WI38 (cell line): ENCODE measurements at regions not wholly inside any gene's neighbourhood (a gene's known extent, or its start where the extent isn't known, plus 50 kb on each side); places are given as distances from the start of the nearest gene placed in this dataset.
A peak's percentile ranks its signal among the peaks of the same experiment; 100 is the strongest.

ENCODE experiments used
- H3K4me3 ChIP-seq: 2 replicates; pipeline ENCODE4 v1.5.1; 2011; ENCODE audit warnings: low read depth, mild to moderate bottlenecking, control low read depth, low read length
- TF ChIP-seq, protein P1 (sequence below): IDR thresholded peaks from 2 replicates; pipeline ENCODE4 v1.5.1; 2012; ENCODE audit warnings: low read depth, mild to moderate bottlenecking, control low read depth, low read length

DNA sequence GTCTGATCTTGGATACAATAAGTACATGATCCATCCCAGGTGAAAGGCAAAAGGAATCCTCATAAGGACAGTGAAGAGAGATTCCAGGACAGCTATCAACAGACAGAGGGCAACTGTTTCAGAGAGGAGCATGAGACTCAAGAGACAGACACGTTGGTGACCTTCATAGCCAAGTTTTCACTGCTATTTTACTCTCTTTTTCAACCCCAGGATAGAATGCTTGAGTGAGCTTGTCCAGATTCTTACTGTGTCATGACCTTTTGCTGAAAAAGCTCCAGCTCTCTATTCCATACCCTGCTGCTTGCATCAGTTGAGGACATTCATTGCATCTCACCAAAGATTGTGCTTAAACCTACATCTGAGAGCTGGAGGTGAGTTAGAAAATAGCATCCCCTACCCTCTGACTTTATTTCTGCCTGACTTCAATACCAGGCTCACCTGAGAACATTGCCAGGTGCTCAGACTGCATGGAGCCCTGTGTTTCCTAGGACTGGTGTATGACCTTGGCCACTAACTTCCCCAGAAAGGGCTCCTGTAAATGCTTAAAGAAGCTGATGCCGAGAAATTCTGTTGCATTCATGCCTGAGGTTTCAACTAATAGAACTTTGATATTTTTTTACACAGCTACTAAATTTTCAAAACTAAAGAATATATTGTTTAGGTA lies 70.4 kb upstream of the TMEM17 start:
- no peak overlapping the region for H3K4me3 ChIP-seq
- TF ChIP-seq, protein P1, sequence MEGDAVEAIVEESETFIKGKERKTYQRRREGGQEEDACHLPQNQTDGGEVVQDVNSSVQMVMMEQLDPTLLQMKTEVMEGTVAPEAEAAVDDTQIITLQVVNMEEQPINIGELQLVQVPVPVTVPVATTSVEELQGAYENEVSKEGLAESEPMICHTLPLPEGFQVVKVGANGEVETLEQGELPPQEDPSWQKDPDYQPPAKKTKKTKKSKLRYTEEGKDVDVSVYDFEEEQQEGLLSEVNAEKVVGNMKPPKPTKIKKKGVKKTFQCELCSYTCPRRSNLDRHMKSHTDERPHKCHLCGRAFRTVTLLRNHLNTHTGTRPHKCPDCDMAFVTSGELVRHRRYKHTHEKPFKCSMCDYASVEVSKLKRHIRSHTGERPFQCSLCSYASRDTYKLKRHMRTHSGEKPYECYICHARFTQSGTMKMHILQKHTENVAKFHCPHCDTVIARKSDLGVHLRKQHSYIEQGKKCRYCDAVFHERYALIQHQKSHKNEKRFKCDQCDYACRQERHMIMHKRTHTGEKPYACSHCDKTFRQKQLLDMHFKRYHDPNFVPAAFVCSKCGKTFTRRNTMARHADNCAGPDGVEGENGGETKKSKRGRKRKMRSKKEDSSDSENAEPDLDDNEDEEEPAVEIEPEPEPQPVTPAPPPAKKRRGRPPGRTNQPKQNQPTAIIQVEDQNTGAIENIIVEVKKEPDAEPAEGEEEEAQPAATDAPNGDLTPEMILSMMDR: no peak

DNA sequence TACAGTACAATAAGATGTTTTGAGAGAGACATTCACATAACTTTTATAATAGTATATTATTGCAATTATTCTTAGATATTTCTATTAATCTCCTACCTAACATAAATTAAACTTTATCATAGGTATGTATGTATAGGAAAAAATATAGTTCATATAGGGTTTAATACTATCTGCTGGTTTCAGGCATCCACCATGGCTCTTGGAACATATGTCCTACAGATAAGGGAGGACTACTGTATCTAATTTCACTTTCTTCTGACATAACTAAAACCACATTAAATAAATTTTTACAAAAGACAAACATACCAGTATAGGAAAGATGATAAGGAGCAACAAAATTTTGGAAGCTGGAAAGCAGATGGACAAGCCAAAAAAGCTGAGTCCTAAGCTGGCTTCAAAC lies 67.9 kb upstream of the TMEM17 start:
- TF ChIP-seq, protein P1: no peak

DNA sequence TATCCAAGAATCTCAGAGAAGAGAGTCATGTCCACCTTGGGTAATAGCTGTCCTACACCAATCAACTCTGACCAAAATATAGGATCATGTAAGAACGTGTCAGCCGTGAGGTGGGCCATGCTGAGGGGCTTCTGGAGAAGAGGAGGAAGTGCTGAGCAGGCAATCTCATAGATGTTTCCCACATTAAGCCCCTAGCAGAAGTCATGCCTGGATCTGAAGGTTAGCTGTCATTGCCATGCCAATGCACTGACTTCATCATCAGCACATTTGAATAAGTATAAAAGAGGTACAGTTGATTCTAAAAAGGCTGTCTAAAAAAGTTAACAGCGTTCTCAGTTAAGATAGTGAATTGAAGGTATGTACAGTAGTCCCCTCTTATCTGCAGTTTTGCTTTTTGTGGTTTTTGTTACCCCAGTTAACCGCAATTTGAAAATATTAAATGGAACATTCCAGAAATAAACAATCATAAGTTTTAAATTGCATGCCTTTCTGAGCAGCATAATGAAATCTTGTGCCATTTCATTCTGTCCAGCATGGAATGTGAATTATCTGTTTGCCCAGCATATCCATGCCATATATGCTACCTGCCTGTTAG lies 67.2 kb upstream of the TMEM17 start:
- TF ChIP-seq, protein P1: no peak
- H3K4me3 ChIP-seq: no peak overlapping the region

More for the DNA sequence above, 67.9 kb upstream of the TMEM17 start:
- H3K4me3 ChIP-seq: no peak overlapping the region

DNA sequence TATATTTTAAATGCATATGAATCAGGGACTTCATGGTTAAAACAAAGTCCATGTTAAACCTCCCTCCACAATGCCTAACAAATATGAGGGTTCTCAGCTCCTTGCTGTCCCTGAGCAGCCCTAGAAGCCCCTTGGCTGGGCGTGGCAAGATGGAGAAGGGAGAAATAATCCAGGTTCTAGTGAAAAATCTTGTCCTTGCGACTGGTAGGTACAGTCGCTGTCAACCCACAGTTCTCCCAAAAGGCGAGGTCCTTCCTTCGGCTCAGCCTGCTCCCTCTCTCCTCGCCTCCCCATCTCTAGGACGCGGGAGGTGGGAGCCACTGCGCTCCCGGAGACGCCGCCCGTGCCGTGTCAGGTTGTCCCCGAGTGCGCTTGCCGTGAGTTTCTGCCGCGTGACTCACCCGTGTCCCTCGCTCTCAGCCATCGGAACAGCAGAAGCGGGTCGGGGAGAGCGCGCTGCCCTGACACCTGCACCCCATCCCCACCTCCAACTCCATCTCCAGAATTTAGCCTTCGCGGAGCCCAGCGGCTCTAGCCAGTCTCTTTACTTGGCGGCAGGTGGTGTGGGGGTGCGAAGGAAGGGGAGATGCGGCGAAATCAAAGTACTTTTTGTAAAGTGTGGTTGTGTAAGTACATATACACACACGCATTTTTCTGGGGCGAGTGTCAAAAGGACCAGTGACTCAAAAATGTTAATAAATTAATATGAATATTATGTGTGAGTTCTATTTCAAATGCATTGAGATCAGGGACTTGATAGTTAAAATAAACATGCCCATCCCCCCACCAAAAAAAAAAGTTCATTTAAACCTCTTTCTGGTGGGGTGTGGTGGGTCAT lies 65.1 kb upstream of the TMEM17 start:
- peak overlapping the region; percentile 26; the same call in 1 of the 2 replicates for H3K4me3 ChIP-seq
- TF ChIP-seq, protein P1: no peak

DNA sequence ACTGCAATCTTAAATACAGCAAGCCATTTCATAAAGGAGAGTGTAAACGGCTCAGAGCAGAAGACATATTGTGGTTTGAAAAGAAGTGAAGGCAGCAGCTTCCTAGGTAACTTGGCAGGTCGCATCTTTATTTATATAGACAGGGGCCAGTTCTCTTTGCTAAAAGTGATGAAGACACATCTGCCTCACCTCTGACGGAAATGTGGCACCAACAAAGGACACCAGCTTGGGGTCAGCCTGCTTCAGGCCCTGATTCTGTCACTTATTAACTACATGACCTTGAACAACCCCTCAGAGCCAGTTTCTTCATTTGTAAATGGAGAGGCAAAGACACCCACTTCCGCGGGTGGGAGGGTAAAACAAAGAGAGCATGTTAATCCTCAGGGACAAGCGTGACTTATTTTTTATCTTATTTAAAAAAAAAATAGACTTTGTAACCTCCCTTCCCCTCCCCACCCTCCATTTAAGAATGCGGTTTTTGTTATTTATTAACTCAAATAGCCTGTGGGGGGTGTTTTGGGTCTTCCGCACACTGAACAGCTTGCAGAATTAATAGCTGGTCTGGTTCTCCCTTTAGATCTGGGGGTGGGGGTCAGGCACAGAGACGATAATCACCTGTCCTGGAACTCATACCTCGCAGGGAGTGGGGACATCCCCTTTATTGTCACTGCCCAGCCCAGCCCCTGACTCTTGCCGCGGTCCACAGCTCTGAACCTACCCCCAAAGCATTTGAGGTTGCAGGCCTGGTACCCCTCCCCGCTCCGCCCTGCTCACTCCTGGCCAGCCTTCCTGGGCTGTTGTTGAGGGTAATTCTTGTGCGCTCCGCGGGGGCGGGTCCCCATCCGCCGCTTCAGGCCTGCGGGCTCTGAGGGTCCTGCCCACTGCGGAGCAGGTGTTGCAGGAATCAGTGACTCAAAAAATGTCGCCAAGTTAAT lies 64.2 kb upstream of the TMEM17 start:
- H3K4me3 ChIP-seq: no peak overlapping the region
- TF ChIP-seq, protein P1: no peak

DNA sequence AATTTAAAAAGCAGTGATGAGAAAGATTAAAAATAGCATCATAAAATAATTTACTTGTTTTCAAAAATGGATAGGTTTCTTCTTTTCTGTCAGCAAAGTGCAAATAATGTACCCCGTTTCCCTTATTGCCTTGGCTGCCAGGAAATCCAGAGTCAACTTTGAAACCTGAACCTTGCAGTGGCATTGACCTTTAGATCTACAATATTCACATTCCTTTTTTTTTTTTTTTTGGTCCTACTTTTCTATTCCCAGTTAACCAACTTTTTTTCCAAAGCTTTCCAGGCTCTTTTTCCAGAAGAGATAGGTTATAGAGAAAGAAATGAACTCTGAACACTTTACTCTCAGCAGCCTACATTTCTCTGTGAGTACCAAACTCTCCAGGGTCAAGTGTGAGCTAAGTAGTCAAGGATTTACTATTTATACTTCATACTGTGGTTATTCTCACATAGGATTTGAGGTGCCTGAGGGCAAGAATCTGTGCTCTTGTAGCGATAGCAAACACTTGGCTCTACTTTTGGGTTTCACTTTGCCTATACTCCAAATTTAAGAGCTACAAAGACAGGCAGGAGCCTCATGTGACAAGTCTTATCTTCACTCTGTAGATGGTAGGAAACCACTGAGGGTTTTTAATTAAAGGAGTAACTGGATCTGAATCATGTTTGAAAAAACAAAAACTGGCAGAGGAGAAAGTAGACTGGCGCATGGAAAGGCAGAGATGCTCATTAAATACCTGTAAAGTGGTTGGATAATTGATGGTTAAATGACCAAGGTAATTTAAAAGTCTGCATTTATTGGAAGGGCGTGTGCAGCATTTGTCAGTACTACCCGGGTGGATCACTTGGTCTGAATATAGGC lies 63.2 kb upstream of the TMEM17 start:
- TF ChIP-seq, protein P1: no peak
- no peak overlapping the region for H3K4me3 ChIP-seq
